ENCODE measurements at regions not wholly inside any gene's neighbourhood (a gene's known extent, or its start where the extent isn't known, plus 50 kb on each side); places are given as distances from the start of the nearest gene placed in this dataset.
"Not testable (repeated sequence)": the region's sequence is repeated elsewhere in the genome, so short reads cannot be mapped to it uniquely, and the experiment has no call there.

- no peak for DNase-seq
Observed at GRCh38 chr5:39526914-39527477, 102.2 kb upstream of the DAB2 start.

GRCh38 chr5:39525781-39526180 is 101.0 kb upstream of the DAB2 start:
- not testable (repeated sequence) for DNase-seq

GRCh38 chr5:39525271-39525670 is 100.5 kb upstream of the DAB2 start:
- DNase-seq: no peak

GRCh38 chr5:39523821-39524220 is 99.0 kb upstream of the DAB2 start:
- no peak for DNase-seq

- no peak for DNase-seq
Observed at GRCh38 chr5:39521940-39522590, 97.3 kb upstream of the DAB2 start.

- DNase-seq: no peak
Observed at GRCh38 chr5:39521098-39521860, 96.5 kb upstream of the DAB2 start.

- DNase-seq: no peak
Observed at GRCh38 chr5:39520232-39520572, 95.4 kb upstream of the DAB2 start.

- DNase-seq: no peak
Observed at GRCh38 chr5:39519566-39520231, 94.9 kb upstream of the DAB2 start.

GRCh38 chr5:39519079-39519478 is 94.3 kb upstream of the DAB2 start:
- no peak for DNase-seq

GRCh38 chr5:39518516-39518915 is 93.7 kb upstream of the DAB2 start:
- DNase-seq: no peak

- no peak for DNase-seq
Observed at GRCh38 chr5:39517800-39518199, 93.0 kb upstream of the DAB2 start.

- no peak for DNase-seq
Observed at GRCh38 chr5:39515881-39516280, 91.1 kb upstream of the DAB2 start.

- DNase-seq: no peak
Observed at GRCh38 chr5:39513236-39513635, 88.5 kb upstream of the DAB2 start.

GRCh38 chr5:39506211-39506610 is 81.4 kb upstream of the DAB2 start:
- DNase-seq: no peak

- no peak for DNase-seq
Observed at GRCh38 chr5:39505791-39506190, 81.0 kb upstream of the DAB2 start.

- DNase-seq: no peak
Observed at GRCh38 chr5:39505363-39505762, 80.6 kb upstream of the DAB2 start.

GRCh38 chr5:39503155-39503554 is 78.4 kb upstream of the DAB2 start:
- no peak for DNase-seq

- DNase-seq: no peak
Observed at GRCh38 chr5:39502704-39503103, 77.9 kb upstream of the DAB2 start.

GRCh38 chr5:39501397-39501796 is 76.6 kb upstream of the DAB2 start:
- DNase-seq: no peak

- DNase-seq: no peak
Observed at GRCh38 chr5:39500551-39501175, 75.9 kb upstream of the DAB2 start.

GRCh38 chr5:39498278-39498952 is 73.6 kb upstream of the DAB2 start:
- DNase-seq: no peak

- no peak for DNase-seq
Observed at GRCh38 chr5:39497322-39497721, 72.5 kb upstream of the DAB2 start.

- no peak for DNase-seq
Observed at GRCh38 chr5:39495227-39495626, 70.4 kb upstream of the DAB2 start.
